Neural progenitor cell (in vitro differentiated cells): ENCODE measurements at regions not wholly inside any gene's neighbourhood (a gene's known extent, or its start where the extent isn't known, plus 50 kb on each side); places are given as distances from the start of the nearest gene placed in this dataset.

Source experiments
- DNase-seq: peaks from one replicate; pipeline ENCODE4 v3.0.0-alpha.2; 2016; ENCODE audit warnings: low spot score
- H2AFZ ChIP-seq: fragments of 200-600 bp; sonication (generic); replicated peaks from 2 replicates; pipeline ENCODE4 v1.6.1; 2016; ENCODE audit warnings: antibody characterized with exemption
- H3F3A ChIP-seq: fragments of 200-600 bp; sonication (generic); 2 replicates; pipeline ENCODE4 v1.6.1; 2016; ENCODE audit warnings: antibody characterized with exemption, low read depth
- H3K27ac ChIP-seq: fragments of 200-600 bp; sonication (generic); 2 replicates; pipeline ENCODE4 v1.5.1; 2016; ENCODE audit warnings: mild to moderate bottlenecking
- H3K27me3 ChIP-seq: fragments of 200-600 bp; sonication (generic); 2 replicates; pipeline ENCODE4 v1.6.1; 2016; ENCODE audit warnings: mild to moderate bottlenecking, moderate library complexity
- H3K36me3 ChIP-seq: fragments of 200-600 bp; sonication (generic); 2 replicates; pipeline ENCODE4 v1.5.1; 2016
- H3K4me1 ChIP-seq: fragments of 200-600 bp; sonication (generic); 2 replicates; pipeline ENCODE4 v1.6.1; 2016; ENCODE audit warnings: mixed run types
- H3K4me2 ChIP-seq: fragments of 200-600 bp; sonication (generic); 2 replicates; pipeline ENCODE4 v1.6.1; 2016
- H3K4me3 ChIP-seq: fragments of 200-600 bp; sonication (generic); 2 replicates; pipeline ENCODE4 v1.5.1; 2016
- H3K79me2 ChIP-seq: fragments of 200-600 bp; sonication (generic); 2 replicates; pipeline ENCODE4 v1.6.1; 2016; ENCODE audit warnings: low read depth
- H3K9ac ChIP-seq: fragments of 200-600 bp; sonication (generic); 2 replicates; pipeline ENCODE4 v1.6.1; 2016
- H3K9me3 ChIP-seq: fragments of 200-600 bp; sonication (generic); 2 replicates; pipeline ENCODE4 v1.5.1; 2016; ENCODE audit warnings: low read depth
- H4K20me1 ChIP-seq: fragments of 200-600 bp; sonication (generic); 2 replicates; pipeline ENCODE4 v1.6.1; 2016; ENCODE audit warnings: low read depth
- H3K27ac Mint-ChIP-seq: 3 replicates; pipeline ENCODE4 v1.8.0; 2021; ENCODE audit warnings: mixed read lengths
- H3K27me3 Mint-ChIP-seq: 2 replicates; pipeline ENCODE4 v1.8.0; 2022; ENCODE audit warnings: low read depth, mild to moderate bottlenecking, inconsistent platforms, moderate library complexity, mixed read lengths; ENCODE audit not compliant: insufficient read depth
- H3K36me3 Mint-ChIP-seq: 3 replicates; pipeline ENCODE4 v1.8.0; 2021; ENCODE audit warnings: mixed read lengths
- H3K4me1 Mint-ChIP-seq: 3 replicates; pipeline ENCODE4 v1.8.0; 2021; ENCODE audit warnings: mixed read lengths
- H3K4me3 Mint-ChIP-seq: 3 replicates; pipeline ENCODE4 v1.8.0; 2021; ENCODE audit warnings: mild to moderate bottlenecking, moderate library complexity, mixed read lengths
- H3K9me3 Mint-ChIP-seq: 3 replicates; pipeline ENCODE4 v1.8.0; 2020; ENCODE audit warnings: mixed read lengths
- CTCF ChIP-seq: fragments of 200-600 bp; sonication (generic); IDR thresholded peaks from 2 replicates; pipeline ENCODE4 v1.5.1; 2017; ENCODE audit warnings: antibody characterized with exemption, mild to moderate bottlenecking
- EZH2 ChIP-seq: fragments of 200-600 bp; sonication (generic); IDR thresholded peaks from 2 replicates; pipeline ENCODE4 v1.6.1; 2017; ENCODE audit warnings: antibody characterized with exemption, mild to moderate bottlenecking, moderate library complexity
- EZH2phosphoT487 ChIP-seq: fragments of 200-600 bp; sonication (generic); IDR thresholded peaks from 2 replicates; pipeline ENCODE4 v1.6.1; 2017; ENCODE audit warnings: antibody characterized with exemption

- Mint-ChIP-seq H3K36me3 (no peaks in the 10 kb centered on the region), H3K27me3 (peaks cover 2% of the 10 kb centered on the region), H3K27ac (no peak overlapping the region), H3K4me3 (no peak overlapping the region), H3K4me1 (peaks cover 12% of the 10 kb centered on the region), H3K9me3 (peaks cover 4% of the 10 kb centered on the region)
- H3K9ac ChIP-seq: no peak overlapping the region
- H3K79me2 ChIP-seq: no peaks in the 10 kb centered on the region
- no peaks in the 10 kb centered on the region for H4K20me1 ChIP-seq
- H3K4me2 ChIP-seq: no peak overlapping the region
- DNase-seq: no peak
- H3K4me3 ChIP-seq: no peak overlapping the region
- no peaks in the 10 kb centered on the region for H3K27me3 ChIP-seq
- H3K9me3 ChIP-seq: no peaks in the 10 kb centered on the region
- no peak for TF ChIP-seq CTCF
- no peak for TF ChIP-seq EZH2phosphoT487
- no peak for TF ChIP-seq EZH2
- H3F3A ChIP-seq: no peaks in the 10 kb centered on the region
- H3K4me1 ChIP-seq: peaks cover 12% of the 10 kb centered on the region
- no peak overlapping the region for H2AFZ ChIP-seq
- H3K27ac ChIP-seq: no peak overlapping the region
- H3K36me3 ChIP-seq: no peaks in the 10 kb centered on the region
Observed at GRCh38 chr9:87109851-87110250, 162.5 kb upstream of the GAS1 start.

GRCh38 chr9:87111010-87111409 is 163.7 kb upstream of the GAS1 start:
- TF ChIP-seq EZH2 (no peak), EZH2phosphoT487 (no peak), CTCF (no peak)
- Mint-ChIP-seq H3K9me3 (peaks cover 4% of the 10 kb centered on the region), H3K4me3 (no peak overlapping the region), H3K36me3 (no peaks in the 10 kb centered on the region), H3K27ac (no peak overlapping the region), H3K4me1 (peaks cover 12% of the 10 kb centered on the region), H3K27me3 (peaks cover 2% of the 10 kb centered on the region)
- Histone ChIP-seq H3K27ac (no peak overlapping the region), H3K27me3 (no peaks in the 10 kb centered on the region), H3K4me1 (peaks cover 12% of the 10 kb centered on the region), H3F3A (no peaks in the 10 kb centered on the region), H3K4me2 (no peak overlapping the region), H4K20me1 (no peaks in the 10 kb centered on the region), H3K79me2 (no peaks in the 10 kb centered on the region), H3K36me3 (no peaks in the 10 kb centered on the region), H3K4me3 (no peak overlapping the region), H3K9me3 (no peaks in the 10 kb centered on the region), H3K9ac (no peak overlapping the region), H2AFZ (no peak overlapping the region)
- no peak for DNase-seq

- no peaks in the 10 kb centered on the region for H3K36me3 Mint-ChIP-seq
- H3F3A ChIP-seq: no peaks in the 10 kb centered on the region
- no peaks in the 10 kb centered on the region for H3K79me2 ChIP-seq
- no peaks in the 10 kb centered on the region for H4K20me1 ChIP-seq
- no peaks in the 10 kb centered on the region for H3K27me3 ChIP-seq
- no peaks in the 10 kb centered on the region for H3K36me3 ChIP-seq
- no peak for DNase-seq
- no peaks in the 10 kb centered on the region for H3K4me1 ChIP-seq
- no peak overlapping the region for H2AFZ ChIP-seq
- no peaks in the 10 kb centered on the region for H3K9me3 ChIP-seq
- TF ChIP-seq CTCF: no peak
- no peak for TF ChIP-seq EZH2
- TF ChIP-seq EZH2phosphoT487: no peak
- H3K9ac ChIP-seq: no peak overlapping the region
- H3K4me3 ChIP-seq: no peak overlapping the region
- peaks cover 4% of the 10 kb centered on the region for H3K27me3 Mint-ChIP-seq
- peaks cover 6% of the 10 kb centered on the region for H3K4me1 Mint-ChIP-seq
- no peak overlapping the region for H3K4me2 ChIP-seq
- no peak overlapping the region for H3K4me3 Mint-ChIP-seq
- H3K27ac ChIP-seq: no peak overlapping the region
- peaks cover 4% of the 10 kb centered on the region for H3K9me3 Mint-ChIP-seq
- H3K27ac Mint-ChIP-seq: no peak overlapping the region
Observed at GRCh38 chr9:87112656-87113055, 165.3 kb upstream of the GAS1 start.

- no peak overlapping the region for H3K27ac ChIP-seq
- DNase-seq: no peak
- no peaks in the 10 kb centered on the region for H3K9me3 ChIP-seq
- Mint-ChIP-seq H3K36me3 (no peaks in the 10 kb centered on the region), H3K4me1 (peaks cover 6% of the 10 kb centered on the region), H3K27me3 (peaks cover 4% of the 10 kb centered on the region), H3K9me3 (peaks cover 4% of the 10 kb centered on the region), H3K4me3 (no peak overlapping the region), H3K27ac (no peak overlapping the region)
- H3F3A ChIP-seq: no peaks in the 10 kb centered on the region
- TF ChIP-seq EZH2phosphoT487 (no peak), CTCF (no peak), EZH2 (no peak)
- no peak overlapping the region for H2AFZ ChIP-seq
- H3K27me3 ChIP-seq: no peaks in the 10 kb centered on the region
- H3K4me1 ChIP-seq: no peaks in the 10 kb centered on the region
- no peak overlapping the region for H3K4me2 ChIP-seq
- no peak overlapping the region for H3K4me3 ChIP-seq
- no peak overlapping the region for H3K9ac ChIP-seq
- H3K79me2 ChIP-seq: no peaks in the 10 kb centered on the region
- no peaks in the 10 kb centered on the region for H4K20me1 ChIP-seq
- H3K36me3 ChIP-seq: no peaks in the 10 kb centered on the region
Observed at GRCh38 chr9:87113874-87114273, 166.6 kb upstream of the GAS1 start.
